Naive thymus-derived CD8-positive, alpha-beta T cell (primary cell): ENCODE measurements at regions not wholly inside any gene's neighbourhood (a gene's known extent, or its start where the extent isn't known, plus 50 kb on each side); places are given as distances from the start of the nearest gene placed in this dataset.

Experiments
- ATAC-seq, 2 donors: fragments of 150-1000 bp; cut with Tn5 transposase in 1 of 2; sonication (Bioruptor Pico), chemical (Tn5 transposase) in 1 of 2; 1 replicate in 1 of 2; 2 replicates in 1 of 2; pipeline ENCODE4 v1.10.0; 2021; ENCODE audit warnings: mild to moderate bottlenecking in 2 of 2, moderate library complexity in 2 of 2
- POLR2A ChIA-PET: fragments of 350-600 bp; sonication (Branson Sonifier 250); formaldehyde crosslinking; loops from one replicate; lab custom pipeline; 2021; ENCODE audit warnings: antibody characterized with exemption; lab: Charles Lee
- DNase-seq, 10 donors: peaks; one replicate each; pipeline versions ENCODE4 v3.0.0 to v3.0.0-alpha.2; 2020 to 2022
- H3K27ac Mint-ChIP-seq, 10 donors: one replicate each; pipeline ENCODE4 v1.8.0; 2020 to 2022; ENCODE audit warnings: mild to moderate bottlenecking in 10 of 10, mixed read lengths in 10 of 10, moderate library complexity in 4 of 10, inconsistent platforms in 1 of 10
- H3K27me3 Mint-ChIP-seq, 5 donors: one replicate each; pipeline ENCODE4 v1.8.0; 2021 to 2022; ENCODE audit warnings: mixed read lengths in 5 of 5
- H3K36me3 Mint-ChIP-seq, 3 donors: one replicate each; pipeline ENCODE4 v1.8.0; 2020 to 2022; ENCODE audit warnings: mixed read lengths in 3 of 3, mild to moderate bottlenecking in 2 of 3, inconsistent platforms in 1 of 3
- H3K4me1 Mint-ChIP-seq, 4 donors: one replicate each; pipeline ENCODE4 v1.8.0; 2021 to 2022; ENCODE audit warnings: mixed read lengths in 4 of 4
- H3K4me3 Mint-ChIP-seq, 10 donors: one replicate each; pipeline ENCODE4 v1.8.0; 2020 to 2022; ENCODE audit warnings: mild to moderate bottlenecking in 10 of 10, mixed read lengths in 10 of 10, moderate library complexity in 6 of 10, inconsistent platforms in 1 of 10
- H3K9me3 Mint-ChIP-seq, 9 donors: one replicate each; pipeline ENCODE4 v1.8.0; 2020 to 2022; ENCODE audit warnings: mixed read lengths in 9 of 9, mild to moderate bottlenecking in 3 of 9, inconsistent platforms in 1 of 9, moderate library complexity in 1 of 9

- H3K36me3 Mint-ChIP-seq = no peaks in the 10 kb centered on the region
- ATAC-seq = no peak
- H3K9me3 Mint-ChIP-seq = no peaks in the 10 kb centered on the region
- POLR2A ChIA-PET = no interaction called here
- no peaks in the 10 kb centered on the region for H3K4me1 Mint-ChIP-seq
- no peak overlapping the region for H3K4me3 Mint-ChIP-seq
- peaks cover 0 to 4% (median 0%) of the 10 kb centered on the region in 5 donors for H3K27me3 Mint-ChIP-seq
- no peak overlapping the region for H3K27ac Mint-ChIP-seq
- no peak for DNase-seq
Measured at GRCh38 chr3:11089931-11090330, 64.4 kb upstream of the HRH1 start.

- ATAC-seq (no peak), DNase-seq (no peak)
- Mint-ChIP-seq H3K9me3 (no peaks in the 10 kb centered on the region), H3K27me3 (peaks cover 0 to 2% (median 0%) of the 10 kb centered on the region in 5 donors), H3K4me3 (no peak overlapping the region), H3K36me3 (no peaks in the 10 kb centered on the region), H3K27ac (no peak overlapping the region), H3K4me1 (no peaks in the 10 kb centered on the region)
- POLR2A ChIA-PET = no interaction called here
Measured at GRCh38 chr3:11090551-11090950, 63.7 kb upstream of the HRH1 start.

GRCh38 chr3:11091088-11091590 is 63.2 kb upstream of the HRH1 start:
- H3K27me3 Mint-ChIP-seq = peaks cover 0 to 4% (median 0%) of the 10 kb centered on the region in 5 donors
- no peak overlapping the region for H3K27ac Mint-ChIP-seq
- ATAC-seq (no peak), DNase-seq (no peak)
- no peak overlapping the region for H3K4me3 Mint-ChIP-seq
- POLR2A ChIA-PET = no interaction called here
- H3K4me1 Mint-ChIP-seq = peaks cover 0 to under 1% (median 0%) of the 10 kb centered on the region in 4 donors
- H3K36me3 Mint-ChIP-seq = no peaks in the 10 kb centered on the region
- H3K9me3 Mint-ChIP-seq = no peaks in the 10 kb centered on the region

- ATAC-seq = no peak
- Mint-ChIP-seq H3K27ac (no peak overlapping the region), H3K4me3 (no peak overlapping the region), H3K27me3 (peaks cover 0 to 5% (median 0%) of the 10 kb centered on the region in 5 donors), H3K36me3 (no peaks in the 10 kb centered on the region), H3K4me1 (peaks cover 0 to 7% (median 4%) of the 10 kb centered on the region in 4 donors), H3K9me3 (no peaks in the 10 kb centered on the region)
- POLR2A ChIA-PET = no interaction called here
- no peak for DNase-seq
Measured at GRCh38 chr3:11091791-11092190, 62.5 kb upstream of the HRH1 start.

- Mint-ChIP-seq H3K4me1 (peaks cover 2 to 14% (median 6%) of the 10 kb centered on the region in 4 donors), H3K9me3 (no peaks in the 10 kb centered on the region), H3K36me3 (no peaks in the 10 kb centered on the region), H3K27me3 (peaks cover 0 to 3% (median 3%) of the 10 kb centered on the region in 5 donors), H3K27ac (no peak overlapping the region), H3K4me3 (no peak overlapping the region)
- ATAC-seq (no peak), DNase-seq (no peak)
- POLR2A ChIA-PET = no interaction called here
Measured at GRCh38 chr3:11093823-11094340, 60.4 kb upstream of the HRH1 start.

GRCh38 chr3:11095932-11096265 is 58.4 kb upstream of the HRH1 start:
- POLR2A ChIA-PET = no interaction called here
- no peak for DNase-seq
- no peak for ATAC-seq
- Mint-ChIP-seq H3K27me3 (peaks cover 0 to 4% (median 3%) of the 10 kb centered on the region in 5 donors), H3K4me1 (peaks cover 2 to 14% (median 6%) of the 10 kb centered on the region in 4 donors), H3K36me3 (no peaks in the 10 kb centered on the region), H3K9me3 (peaks cover 0 to 3% (median 0%) of the 10 kb centered on the region in 9 donors), H3K4me3 (no peak overlapping the region), H3K27ac (no peak overlapping the region)

- peak; percentile 54 to 55 for ATAC-seq
- Mint-ChIP-seq H3K36me3 (no peaks in the 10 kb centered on the region), H3K9me3 (peaks cover 0 to 9% (median 0%) of the 10 kb centered on the region in 9 donors), H3K4me1 (peaks cover 2 to 14% (median 6%) of the 10 kb centered on the region in 4 donors), H3K27me3 (peaks cover 1 to 5% (median 3%) of the 10 kb centered on the region in 5 donors), H3K27ac (no peak overlapping the region), H3K4me3 (peak overlapping the region in 4 of 10 donors; percentile 10 to 36 (median 22))
- no peak for DNase-seq
- POLR2A ChIA-PET = no interaction called here
Measured at GRCh38 chr3:11096266-11097139, 57.8 kb upstream of the HRH1 start.

GRCh38 chr3:11099306-11099705 is 55.0 kb upstream of the HRH1 start:
- ATAC-seq = no peak
- no peak for DNase-seq
- Mint-ChIP-seq H3K27me3 (peaks cover 4 to 13% (median 11%) of the 10 kb centered on the region in 5 donors), H3K27ac (no peak overlapping the region), H3K36me3 (peaks cover 0 to 12% (median 0%) of the 10 kb centered on the region in 3 donors), H3K9me3 (peaks cover 4 to 32% (median 16%) of the 10 kb centered on the region in 9 donors), H3K4me1 (peaks cover 2 to 14% (median 6%) of the 10 kb centered on the region in 4 donors), H3K4me3 (no peak overlapping the region)
- POLR2A ChIA-PET = no interaction called here
